ENCODE measurements at regions not wholly inside any gene's neighbourhood (a gene's known extent, or its start where the extent isn't known, plus 50 kb on each side); places are given as distances from the start of the nearest gene placed in this dataset.

GRCh38 chr5:146948666-146949065 lies 70.1 kb upstream of the PPP2R2B start:
- TF ChIP-seq CTCF (IDR thresholded peaks at IDR 0.05) (no peak), EZH2 (IDR thresholded peaks at IDR 0.05) (no peak)
